Psoas muscle (tissue), 7 donors: ENCODE measurements at regions not wholly inside any gene's neighbourhood (a gene's known extent, or its start where the extent isn't known, plus 50 kb on each side); places are given as distances from the start of the nearest gene placed in this dataset.

Experiments
- ATAC-seq, 4 donors: fragments of 200-7000 bp; cut with Tn5 transposase; one replicate each; pipeline ENCODE4 v1.9.1; 2020; ENCODE audit warnings: moderate library complexity in 3 of 4, mild to moderate bottlenecking in 2 of 4
- DNase-seq, 2 donors: peaks; one replicate each; pipeline ENCODE4 v3.0.0-alpha.2; 2020
- H3K27ac ChIP-seq: fragments of 200-600 bp; one replicate; pipeline ENCODE4 v1.8.0; 2022
- H3K27me3 ChIP-seq, 3 donors: fragments of 200-600 bp in 1 of 3; one replicate each; pipeline versions ENCODE4 v1.6.1 to v1.8.0; 2013 to 2022; ENCODE audit warnings: low read length in 2 of 3, mild to moderate bottlenecking in 2 of 3, moderate library complexity in 1 of 3; ENCODE audit not compliant: insufficient read depth in 3 of 3
- H3K36me3 ChIP-seq, 2 donors: fragments of 200-600 bp in 1 of 2; one replicate each; pipeline versions ENCODE4 v1.6.1 to v1.8.0; 2013 to 2022; ENCODE audit warnings: low read depth in 1 of 2, mild to moderate bottlenecking in 1 of 2, moderate library complexity in 1 of 2; ENCODE audit not compliant: insufficient read depth in 1 of 2
- H3K4me1 ChIP-seq: fragments of 200-600 bp; one replicate; pipeline ENCODE4 v1.8.0; 2022
- H3K4me3 ChIP-seq: fragments of 200-600 bp; one replicate; pipeline ENCODE4 v1.8.0; 2022; ENCODE audit warnings: mild to moderate bottlenecking
- H3K9me3 ChIP-seq: fragments of 200-600 bp; one replicate; pipeline ENCODE4 v1.8.0; 2022
- CTCF ChIP-seq: fragments of 200-600 bp; IDR thresholded peaks from one replicate; pipeline ENCODE4 v1.8.0; 2022; ENCODE audit warnings: antibody characterized with exemption
- WGBS, 3 donors: extraction: QIAGEN DNeasy Blood & Tissue Kit; methylation state at CpG; one replicate each; pipeline versions ENCODE4 v1.1.6 to v1.1.7; 2013; 5-methylcytosine and 5-hydroxymethylcytosine counted together
- intact Hi-C, 2 donors: fragments of 100-400 bp; cut with DNase I; formaldehyde crosslinking; loops; one replicate each; pipeline versions ENCODE4 v1.11.0 to v1.14.2; 2022
- donor health status: healthy with polysubstance abuse.
- donor health status: DM: no; HTN: no; CAD: no; lungs with moderate emphysema.
- donor health status: Bipolar disorder and iron deficiency.
- donor health status: healthy.
- donor health status: DM: yes; HTN: yes; CAD: no.
- donor health status: DM: no; HTN: no; CAD: no.
- donor health status: DM: yes; HTN: yes; CAD: no.

GRCh38 chr20:11795071-11795615 lies 122.5 kb upstream of the BTBD3 start:
- Histone ChIP-seq H3K4me1 (no peaks in the 10 kb centered on the region), H3K27ac (no peak overlapping the region), H3K9me3 (no peaks in the 10 kb centered on the region), H3K27me3 (peaks cover 0 to 2% (median 0%) of the 10 kb centered on the region in 3 donors), H3K4me3 (no peak overlapping the region), H3K36me3 (no peaks in the 10 kb centered on the region)
- 81 to 94% (median 88%) methylated on average over 8 of the region's 8 CpGs for WGBS, 3 donors
- intact Hi-C loops: no loop called here
- no peak for TF ChIP-seq CTCF
- ATAC-seq (no peak), DNase-seq (no peak)

- H3K27ac ChIP-seq: no peak overlapping the region
- no peaks in the 10 kb centered on the region for H3K4me1 ChIP-seq
- DNase-seq (no peak), ATAC-seq (no peak)
- WGBS, 3 donors: 59 to 79% (median 60%) methylated on average over 4 of the region's 4 CpGs
- no peaks in the 10 kb centered on the region for H3K36me3 ChIP-seq
- no peak for TF ChIP-seq CTCF
- intact Hi-C loops: no loop called here
- peaks cover 0 to 2% (median 0%) of the 10 kb centered on the region in 3 donors for H3K27me3 ChIP-seq
- H3K4me3 ChIP-seq: no peak overlapping the region
- H3K9me3 ChIP-seq: no peaks in the 10 kb centered on the region
These were observed 121.7 kb upstream of the BTBD3 start for GRCh38 chr20:11796026-11796425.

- ATAC-seq: no peak
- no peak overlapping the region for H3K27ac ChIP-seq
- peaks cover 0 to 2% (median 0%) of the 10 kb centered on the region in 3 donors for H3K27me3 ChIP-seq
- intact Hi-C loops: no loop called here
- no peaks in the 10 kb centered on the region for H3K36me3 ChIP-seq
- TF ChIP-seq CTCF: no peak
- H3K9me3 ChIP-seq: no peaks in the 10 kb centered on the region
- H3K4me1 ChIP-seq: no peaks in the 10 kb centered on the region
- DNase-seq: no peak
- no peak overlapping the region for H3K4me3 ChIP-seq
These were observed 120.5 kb upstream of the BTBD3 start for GRCh38 chr20:11797156-11797555.

- no peak for ATAC-seq
These were observed 118.4 kb upstream of the BTBD3 start for GRCh38 chr20:11799281-11799684.

More at GRCh38 chr20:11799281-11799684, 118.4 kb upstream of the BTBD3 start:
- no peak for TF ChIP-seq CTCF
- H3K36me3 ChIP-seq: no peaks in the 10 kb centered on the region
- no peaks in the 10 kb centered on the region for H3K4me1 ChIP-seq
- no peaks in the 10 kb centered on the region for H3K9me3 ChIP-seq
- no peak for DNase-seq
- peaks cover 0 to 2% (median 0%) of the 10 kb centered on the region in 3 donors for H3K27me3 ChIP-seq
- H3K4me3 ChIP-seq: no peak overlapping the region
- intact Hi-C loops: no loop called here
- no peak overlapping the region for H3K27ac ChIP-seq
- WGBS, 3 donors: 70 to 75% (median 73%) methylated on average over 2 of the region's 2 CpGs
